GM06990 (cell line): ENCODE measurements at regions not wholly inside any gene's neighbourhood (a gene's known extent, or its start where the extent isn't known, plus 50 kb on each side); places are given as distances from the start of the nearest gene placed in this dataset.

Experiments used
- DNase-seq: peaks from one replicate; pipeline ENCODE4 v3.0.0-alpha.2; 2011; ENCODE audit not compliant: insufficient read length; ENCODE audit errors: extremely low read depth
- H3K27me3 ChIP-seq: replicated peaks from 2 replicates; pipeline ENCODE4 v1.6.0; 2011; ENCODE audit warnings: low read length; ENCODE audit not compliant: control insufficient read depth, insufficient read depth
- H3K36me3 ChIP-seq: 2 replicates; pipeline ENCODE4 v1.5.1; 2011; ENCODE audit warnings: low read length; ENCODE audit not compliant: control insufficient read depth, insufficient read depth
- H3K4me3 ChIP-seq: replicated peaks from 2 replicates; pipeline ENCODE4 v1.5.1; 2011; ENCODE audit warnings: low read depth, mild to moderate bottlenecking, control low read depth, low read length
- CTCF ChIP-seq: IDR thresholded peaks from 2 replicates; pipeline ENCODE4 v1.5.1; 2011; ENCODE audit warnings: low read length, control low read depth, mild to moderate bottlenecking, inconsistent platforms; ENCODE audit not compliant: insufficient read depth, poor library complexity, severe bottlenecking

GRCh38 chr4:52265781-52266525, 214.8 kb downstream of the SPATA18 start:
- H3K36me3 ChIP-seq = no peaks in the 10 kb centered on the region
- TF ChIP-seq CTCF = no peak
- DNase-seq = no peak

GRCh38 chr4:52266537-52267137, 215.5 kb downstream of the SPATA18 start:
- H3K4me3 ChIP-seq = no peak overlapping the region
- no peaks in the 10 kb centered on the region for H3K27me3 ChIP-seq
- TF ChIP-seq CTCF = no peak
- H3K36me3 ChIP-seq = no peaks in the 10 kb centered on the region
- no peak for DNase-seq

More at GRCh38 chr4:52265781-52266525, 214.8 kb downstream of the SPATA18 start:
- Histone ChIP-seq H3K27me3 (no peaks in the 10 kb centered on the region), H3K4me3 (no peak overlapping the region)

GRCh38 chr4:52269761-52270160, 218.7 kb downstream of the SPATA18 start:
- Histone ChIP-seq H3K4me3 (no peak overlapping the region), H3K27me3 (no peaks in the 10 kb centered on the region), H3K36me3 (no peaks in the 10 kb centered on the region)
- DNase-seq = no peak
- TF ChIP-seq CTCF = no peak

- Histone ChIP-seq H3K36me3 (no peaks in the 10 kb centered on the region), H3K4me3 (no peak overlapping the region), H3K27me3 (no peaks in the 10 kb centered on the region)
- no peak for DNase-seq
- TF ChIP-seq CTCF = no peak
Measured at GRCh38 chr4:52273885-52274284, 222.8 kb downstream of the SPATA18 start.

GRCh38 chr4:52288212-52288855, 237.2 kb downstream of the SPATA18 start:
- no peak overlapping the region for H3K4me3 ChIP-seq
- no peaks in the 10 kb centered on the region for H3K27me3 ChIP-seq
- no peak for DNase-seq
- H3K36me3 ChIP-seq = no peaks in the 10 kb centered on the region
- no peak for TF ChIP-seq CTCF
